Adrenal gland (tissue), 9 donors: ENCODE measurements at regions not wholly inside any gene's neighbourhood (a gene's known extent, or its start where the extent isn't known, plus 50 kb on each side); places are given as distances from the start of the nearest gene placed in this dataset.
A peak's percentile ranks its signal among the peaks of the same experiment; 100 is the strongest.

Experiments used
- DNase-seq, 7 donors: peaks; one replicate each; pipeline ENCODE4 v3.0.0-alpha.2; 2019 to 2020
- H3K27ac ChIP-seq, 5 donors: fragments of 200-600 bp; sonication (generic) in 4 of 5; 1 replicate in 3 of 5; 2 replicates in 2 of 5; pipeline versions ENCODE4 v1.5.1 to v1.8.0; 2016 to 2020; ENCODE audit warnings: mild to moderate bottlenecking in 1 of 5
- H3K27me3 ChIP-seq: fragments of 200-600 bp; 2 replicates; pipeline ENCODE4 v1.8.0; 2021
- H3K36me3 ChIP-seq, 2 donors: fragments of 200-600 bp; replicated peaks in 1 of 2; 1 replicate in 1 of 2; 2 replicates in 1 of 2; pipeline versions ENCODE4 v1.5.1 to v1.8.0; 2018 to 2022
- H3K4me1 ChIP-seq, 2 donors: fragments of 200-600 bp; replicated peaks in 1 of 2; 1 replicate in 1 of 2; 2 replicates in 1 of 2; pipeline versions ENCODE4 v1.5.1 to v1.8.0; 2018 to 2021
- H3K4me3 ChIP-seq, 4 donors: fragments of 200-600 bp; sonication (generic) in 3 of 4; one replicate each; pipeline ENCODE4 v1.5.1; 2016 to 2018
- H3K9me3 ChIP-seq, 3 donors: fragments of 200-600 bp; sonication (generic) in 1 of 3; replicated peaks in 1 of 3; 1 replicate in 2 of 3; 2 replicates in 1 of 3; pipeline versions ENCODE4 v1.5.1 to v1.8.0; 2016 to 2021
- POLR2A ChIP-seq, 2 donors: fragments of 450-650 bp; IDR thresholded peaks; one replicate each; pipeline ENCODE4 v1.6.1; 2017; ENCODE audit warnings: antibody characterized with exemption in 2 of 2, mild to moderate bottlenecking in 2 of 2, moderate library complexity in 1 of 2
- WGBS, 4 donors: extraction: QIAGEN DNeasy Blood & Tissue Kit in 2 of 4; methylation state at CpG; one replicate each; pipeline versions ENCODE4 v1.1.5 to v1.1.7; 2013 to 2017; 5-methylcytosine and 5-hydroxymethylcytosine counted together
- intact Hi-C, 2 donors: fragments of 100-400 bp; cut with DNase I; formaldehyde crosslinking; loops; one replicate each; pipeline versions ENCODE4 v1.14.1 to v1.15.0; 2022 to 2023
- TF ChIP-seq, protein P1 (sequence below), 6 experiments: fragments of 450-650 bp in 4 of 6; fragments of 200-600 bp in 2 of 6; sonication (generic) in 1 of 6; IDR thresholded peaks; 1 replicate in 5 of 6; 2 replicates in 1 of 6; pipeline versions ENCODE4 v1.5.1 to v1.8.0; 2016 to 2021; ENCODE audit warnings: antibody characterized with exemption in 6 of 6, mild to moderate bottlenecking in 2 of 6, moderate library complexity in 1 of 6
- donor health status: healthy with polysubstance abuse.
- donor health status: Bipolar disorder and iron deficiency.
- donor health status: DM: yes; HTN: yes; CAD: no.
- donor health status: DM: no; HTN: no; CAD: no.
- donor health status: DM: no; HTN: no; CAD: no.

DNA sequence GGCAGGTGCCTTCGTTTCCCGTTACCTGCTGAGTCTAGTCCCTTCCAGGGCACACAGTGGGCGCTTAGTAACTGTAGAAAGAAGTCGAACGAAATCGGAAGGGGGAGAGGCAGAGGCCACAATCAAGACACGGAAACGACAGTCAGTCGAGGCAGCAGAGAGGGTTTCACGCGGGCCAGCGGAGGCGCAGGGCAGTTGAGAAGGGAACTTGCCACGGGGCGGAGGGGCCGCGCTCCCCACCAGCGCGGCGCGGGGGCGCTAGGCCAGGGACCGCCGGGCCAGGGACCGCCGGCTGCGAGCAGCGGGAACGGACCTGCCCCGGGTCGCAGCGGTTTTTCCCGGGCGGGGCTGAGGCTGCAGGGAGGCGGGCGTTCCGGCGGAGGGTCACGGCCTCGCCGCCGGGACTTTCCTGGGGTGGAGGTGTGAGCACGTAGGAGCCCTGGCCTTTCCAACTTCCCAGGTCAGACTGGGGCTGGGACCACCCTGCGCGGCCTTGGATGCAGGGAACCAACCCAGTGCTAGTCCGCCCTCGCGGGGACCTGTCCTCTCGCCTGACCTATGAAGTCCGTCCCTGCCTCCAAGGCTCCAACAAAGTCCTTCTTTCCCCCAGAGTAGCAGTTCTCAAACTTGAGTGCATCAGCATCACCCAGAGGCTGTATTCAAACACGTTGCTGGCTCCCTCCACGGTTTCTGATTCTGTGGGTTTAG, 150.1 kb upstream of the FGGY start:
- H3K4me1 ChIP-seq: peaks cover 13 to 48% of the 10 kb centered on the region in 2 donors
- no peaks in the 10 kb centered on the region for H3K27me3 ChIP-seq
- TF ChIP-seq, protein P1, sequence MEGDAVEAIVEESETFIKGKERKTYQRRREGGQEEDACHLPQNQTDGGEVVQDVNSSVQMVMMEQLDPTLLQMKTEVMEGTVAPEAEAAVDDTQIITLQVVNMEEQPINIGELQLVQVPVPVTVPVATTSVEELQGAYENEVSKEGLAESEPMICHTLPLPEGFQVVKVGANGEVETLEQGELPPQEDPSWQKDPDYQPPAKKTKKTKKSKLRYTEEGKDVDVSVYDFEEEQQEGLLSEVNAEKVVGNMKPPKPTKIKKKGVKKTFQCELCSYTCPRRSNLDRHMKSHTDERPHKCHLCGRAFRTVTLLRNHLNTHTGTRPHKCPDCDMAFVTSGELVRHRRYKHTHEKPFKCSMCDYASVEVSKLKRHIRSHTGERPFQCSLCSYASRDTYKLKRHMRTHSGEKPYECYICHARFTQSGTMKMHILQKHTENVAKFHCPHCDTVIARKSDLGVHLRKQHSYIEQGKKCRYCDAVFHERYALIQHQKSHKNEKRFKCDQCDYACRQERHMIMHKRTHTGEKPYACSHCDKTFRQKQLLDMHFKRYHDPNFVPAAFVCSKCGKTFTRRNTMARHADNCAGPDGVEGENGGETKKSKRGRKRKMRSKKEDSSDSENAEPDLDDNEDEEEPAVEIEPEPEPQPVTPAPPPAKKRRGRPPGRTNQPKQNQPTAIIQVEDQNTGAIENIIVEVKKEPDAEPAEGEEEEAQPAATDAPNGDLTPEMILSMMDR (IDR thresholded peaks at IDR 0.05): peak in 1 of 6 experiments; percentile 14
- peak; percentile 39 to 44 for TF ChIP-seq POLR2A (IDR thresholded peaks at IDR 0.05)
- H3K27ac ChIP-seq: peak overlapping the region in 4 of 5 donors; percentile 29 to 90 (median 73)
- intact Hi-C loops: no loop called here
- DNase-seq: peak; percentile 51 to 78 (median 64)
- no peaks in the 10 kb centered on the region for H3K9me3 ChIP-seq
- WGBS, 4 donors: 1 to 4% (median 2%) methylated on average over 15 to 52 of the region's 52 CpGs
- peak overlapping the region; percentile 15 to 80 (median 56) for H3K4me3 ChIP-seq
- no peaks in the 10 kb centered on the region for H3K36me3 ChIP-seq

DNA sequence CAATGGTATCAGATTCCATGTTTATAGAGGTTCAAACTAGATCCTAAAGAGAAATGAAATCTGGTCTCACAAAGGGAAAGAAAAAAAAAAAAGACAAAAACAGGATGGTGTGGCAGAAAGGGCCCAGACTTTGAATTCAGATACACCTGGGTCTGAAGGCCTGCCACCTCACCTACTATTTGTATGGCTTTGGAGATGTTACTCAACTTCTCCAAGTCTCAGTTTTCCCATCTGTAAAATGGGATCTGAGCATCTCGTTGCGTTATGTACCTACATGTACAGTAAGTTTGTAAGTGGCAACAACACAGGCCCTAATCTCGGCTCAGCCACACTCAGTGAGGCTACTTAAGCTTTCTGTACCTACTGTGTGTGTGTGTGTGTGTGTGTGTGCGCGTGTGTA, 147.5 kb upstream of the FGGY start:
- TF ChIP-seq, protein P1 (IDR thresholded peaks at IDR 0.05): no peak
- TF ChIP-seq POLR2A (IDR thresholded peaks at IDR 0.05): no peak
- Histone ChIP-seq H3K27ac (no peak overlapping the region), H3K9me3 (no peaks in the 10 kb centered on the region), H3K4me1 (peaks cover 13 to 33% of the 10 kb centered on the region in 2 donors), H3K36me3 (no peaks in the 10 kb centered on the region), H3K4me3 (no peak overlapping the region), H3K27me3 (no peaks in the 10 kb centered on the region)
- intact Hi-C loops: no loop called here
- no peak for DNase-seq
- WGBS, 4 donors: 93 to 96% (median 95%) methylated on average over 5 of the region's 5 CpGs

DNA sequence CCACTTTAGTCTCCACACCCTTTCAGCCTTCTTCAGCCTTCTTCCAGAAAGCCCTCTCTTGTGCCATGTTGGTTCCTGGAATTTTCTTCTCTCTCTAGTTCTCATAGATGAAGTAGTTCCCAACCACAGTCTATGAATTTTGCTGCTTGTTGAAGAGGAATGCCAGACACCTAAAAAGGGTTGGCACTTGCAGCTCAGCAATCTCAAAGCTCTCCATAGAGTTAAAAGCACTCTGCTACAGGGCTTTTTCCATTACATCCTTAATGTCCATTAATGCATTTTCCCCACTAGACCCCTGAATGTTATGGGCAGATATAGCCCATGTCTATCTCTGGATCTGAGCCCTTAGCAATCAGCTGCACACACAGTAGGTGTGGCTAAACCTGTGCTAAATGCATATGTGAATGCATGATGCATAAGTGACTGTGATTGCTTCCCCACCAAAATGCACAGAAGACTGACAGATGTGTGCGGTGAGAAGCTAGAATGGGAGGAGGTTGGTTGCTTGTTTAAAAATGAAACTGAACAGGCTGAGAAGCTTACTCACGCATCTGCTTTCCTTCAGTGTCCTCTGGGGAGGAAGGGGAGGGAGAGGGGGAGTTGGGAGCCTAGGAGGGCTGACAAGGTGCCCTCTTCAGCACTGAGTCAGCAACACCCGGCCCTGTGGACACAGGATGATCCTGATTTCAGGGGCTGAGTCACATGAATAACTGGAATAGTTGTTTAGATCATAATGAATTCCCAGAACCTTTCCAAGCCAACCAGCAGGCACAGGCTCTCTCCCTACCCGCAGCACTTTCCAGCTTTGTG, 146.1 kb upstream of the FGGY start:
- intact Hi-C loops: loop anchor here in 1 of 2 donors (10.0 kb wide), 2 partner anchors 144 to 366 kb away; partner anchors contain the start of genes FGGY and JUN
- DNase-seq: peak; percentile 84 to 96 (median 94)

More for the DNA sequence above, 146.1 kb upstream of the FGGY start:
- no peaks in the 10 kb centered on the region for H3K27me3 ChIP-seq
- peak overlapping the region; percentile 66 to 92 (median 75) for H3K27ac ChIP-seq
- 9 to 12% (median 10%) methylated on average over 3 to 4 of the region's 4 CpGs for WGBS, 4 donors
- H3K9me3 ChIP-seq: no peaks in the 10 kb centered on the region
- H3K4me1 ChIP-seq: peaks cover 13 to 33% of the 10 kb centered on the region in 2 donors
- no peaks in the 10 kb centered on the region for H3K36me3 ChIP-seq
- TF ChIP-seq, protein P1 (IDR thresholded peaks at IDR 0.05): no peak
- peak in 1 of 2 donors; percentile 70 for TF ChIP-seq POLR2A (IDR thresholded peaks at IDR 0.05)
- peak overlapping the region in 1 of 4 donors; percentile 32 for H3K4me3 ChIP-seq
